ENCODE measurements at regions not wholly inside any gene's neighbourhood (a gene's known extent, or its start where the extent isn't known, plus 50 kb on each side); places are given as distances from the start of the nearest gene placed in this dataset.

- no peak for TF ChIP-seq EZH2phosphoT487 (IDR thresholded peaks at IDR 0.05; ENCODE audit: borderline replicate concordance, low read length)
- no peak for TF ChIP-seq CTCF (IDR thresholded peaks at IDR 0.05; ENCODE audit: low read depth, low read length, poor library complexity, severe bottlenecking)
- no peaks in the 10 kb centered on the region for H3F3A ChIP-seq (ENCODE audit: control insufficient read depth, insufficient read depth)
- H3K9me2 ChIP-seq (replicated peaks; ENCODE audit: control insufficient read depth, low read length), result no peaks in the 10 kb centered on the region
- no peak overlapping the region for H3K4me2 ChIP-seq (ENCODE audit: low read length)
- H3K79me2 ChIP-seq (ENCODE audit: control insufficient read depth, low read length), result no peaks in the 10 kb centered on the region
- no peaks in the 10 kb centered on the region for H4K20me1 ChIP-seq (ENCODE audit: control insufficient read depth, insufficient read depth, low read depth, low read length)
- H3K4me1 ChIP-seq (ENCODE audit: control insufficient read depth, low read length), result no peaks in the 10 kb centered on the region
- H3K4me3 ChIP-seq (ENCODE audit: low read length), result no peak overlapping the region
- no peaks in the 10 kb centered on the region for H3K36me3 ChIP-seq (ENCODE audit: control insufficient read depth, low read length)
- H3K9me3 ChIP-seq (ENCODE audit: control insufficient read depth, insufficient read depth, low read length), result no peaks in the 10 kb centered on the region
- no peak overlapping the region for H3K27ac ChIP-seq (ENCODE audit: low read depth, low read length)
- H3K27me3 ChIP-seq (ENCODE audit: control insufficient read depth, low read length), result no peaks in the 10 kb centered on the region
Measured at GRCh38 chr15:96888764-96889163, 558.3 kb downstream of the NR2F2 start.

DNA sequence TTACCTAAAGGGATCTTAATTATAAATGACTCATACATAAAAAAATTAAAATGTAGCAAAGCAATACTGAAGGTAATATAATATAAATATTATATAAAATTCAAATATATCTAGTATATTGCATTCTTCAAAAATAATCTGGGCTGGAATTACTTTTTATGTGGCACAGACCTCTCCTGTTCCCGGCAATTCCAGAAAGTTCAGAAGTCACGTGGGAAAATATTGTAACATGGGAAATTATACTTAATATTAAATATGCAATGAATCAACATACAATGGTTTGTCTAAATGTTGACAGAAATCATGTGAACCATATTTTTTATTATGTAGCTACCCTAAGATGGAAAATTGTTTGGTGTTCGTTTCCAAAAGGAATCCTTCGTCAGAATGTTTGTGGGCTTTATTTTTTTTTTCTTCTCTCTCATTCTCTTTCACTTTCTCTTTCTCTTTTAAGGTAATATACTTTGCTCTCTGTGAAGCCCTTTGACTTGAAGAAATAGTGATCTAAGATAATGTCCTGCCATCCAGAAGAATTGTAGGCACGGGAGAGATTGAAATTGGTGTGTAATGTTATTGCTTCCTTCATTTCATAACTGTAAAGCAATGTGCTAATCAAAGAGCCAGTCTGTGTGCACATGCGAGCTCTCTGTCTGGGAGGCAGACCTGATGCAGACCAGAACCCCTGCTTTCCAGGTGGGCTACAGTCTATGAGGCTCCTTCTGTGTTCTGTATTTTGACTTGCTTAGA is 559.4 kb downstream of the NR2F2 start:
- Histone ChIP-seq H4K20me1 (ENCODE audit: control insufficient read depth, insufficient read depth, low read depth, low read length) (no peaks in the 10 kb centered on the region), H3K79me2 (ENCODE audit: control insufficient read depth, low read length) (no peaks in the 10 kb centered on the region), H3K9me2 (replicated peaks; ENCODE audit: control insufficient read depth, low read length) (no peaks in the 10 kb centered on the region), H3F3A (ENCODE audit: control insufficient read depth, insufficient read depth) (no peaks in the 10 kb centered on the region), H3K27ac (ENCODE audit: low read depth, low read length) (no peak overlapping the region), H3K36me3 (ENCODE audit: control insufficient read depth, low read length) (no peaks in the 10 kb centered on the region), H3K4me1 (ENCODE audit: control insufficient read depth, low read length) (no peaks in the 10 kb centered on the region), H3K27me3 (ENCODE audit: control insufficient read depth, low read length) (no peaks in the 10 kb centered on the region), H3K9me3 (ENCODE audit: control insufficient read depth, insufficient read depth, low read length) (no peaks in the 10 kb centered on the region), H3K4me3 (ENCODE audit: low read length) (no peak overlapping the region), H3K4me2 (ENCODE audit: low read length) (no peak overlapping the region)
- TF ChIP-seq CTCF (IDR thresholded peaks at IDR 0.05; ENCODE audit: low read depth, low read length, poor library complexity, severe bottlenecking) (no peak), EZH2phosphoT487 (IDR thresholded peaks at IDR 0.05; ENCODE audit: borderline replicate concordance, low read length) (no peak)

GRCh38 chr15:96891046-96891445 is 560.5 kb downstream of the NR2F2 start:
- H3K27ac ChIP-seq (ENCODE audit: low read depth, low read length), result no peak overlapping the region
- no peak overlapping the region for H3K4me3 ChIP-seq (ENCODE audit: low read length)
- TF ChIP-seq CTCF (IDR thresholded peaks at IDR 0.05; ENCODE audit: low read depth, low read length, poor library complexity, severe bottlenecking) (no peak), EZH2phosphoT487 (IDR thresholded peaks at IDR 0.05; ENCODE audit: borderline replicate concordance, low read length) (no peak)
- H3F3A ChIP-seq (ENCODE audit: control insufficient read depth, insufficient read depth), result no peaks in the 10 kb centered on the region
- H3K79me2 ChIP-seq (ENCODE audit: control insufficient read depth, low read length), result no peaks in the 10 kb centered on the region
- no peaks in the 10 kb centered on the region for H4K20me1 ChIP-seq (ENCODE audit: control insufficient read depth, insufficient read depth, low read depth, low read length)
- H3K9me3 ChIP-seq (ENCODE audit: control insufficient read depth, insufficient read depth, low read length), result no peaks in the 10 kb centered on the region
- H3K4me1 ChIP-seq (ENCODE audit: control insufficient read depth, low read length), result no peaks in the 10 kb centered on the region
- no peaks in the 10 kb centered on the region for H3K36me3 ChIP-seq (ENCODE audit: control insufficient read depth, low read length)
- H3K4me2 ChIP-seq (ENCODE audit: low read length), result no peak overlapping the region
- H3K9me2 ChIP-seq (replicated peaks; ENCODE audit: control insufficient read depth, low read length), result no peaks in the 10 kb centered on the region
- no peaks in the 10 kb centered on the region for H3K27me3 ChIP-seq (ENCODE audit: control insufficient read depth, low read length)
